ENCODE measurements at regions not wholly inside any gene's neighbourhood (a gene's known extent, or its start where the extent isn't known, plus 50 kb on each side); places are given as distances from the start of the nearest gene placed in this dataset.

DNA sequence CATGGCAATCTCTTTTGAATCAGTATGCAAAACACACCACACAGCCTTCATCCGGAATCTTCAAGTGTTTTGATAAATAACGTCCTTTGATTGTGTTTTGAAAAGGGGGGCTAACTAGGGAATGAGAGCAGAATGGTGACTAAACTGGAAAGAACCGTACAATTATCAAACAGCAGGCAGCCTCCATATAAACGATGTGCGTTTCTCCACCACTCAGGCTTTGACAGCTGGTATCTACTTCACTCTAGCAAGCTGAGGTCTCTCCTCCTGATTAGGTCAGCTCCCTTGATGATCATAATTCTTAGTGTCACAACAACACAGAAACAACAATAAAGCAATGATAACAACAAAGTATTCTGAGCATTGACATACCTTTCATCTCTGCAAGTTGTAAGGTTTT lies 465.9 kb downstream of the TUSC1 start:
- no peaks in the 10 kb centered on the region for H3K36me3 ChIP-seq (ENCODE audit: control insufficient read depth in 4 of 4, insufficient read depth in 4 of 4, low read length in 3 of 4)
- H3K4me1 ChIP-seq (ENCODE audit: control extremely low read depth in 1 of 4, control insufficient read depth in 4 of 4, insufficient read depth in 4 of 4, low read length in 3 of 4): no peaks in the 10 kb centered on the region
- no peaks in the 10 kb centered on the region for H3K27me3 ChIP-seq (replicated peaks in 2 of 5; ENCODE audit: control insufficient read depth in 4 of 5, insufficient read depth in 5 of 5, low read length in 4 of 5)
- ChIA-PET CTCF (no interaction called here), POLR2A (no interaction called here)
- no peak overlapping the region for H3K4me3 ChIP-seq (ENCODE audit: control insufficient read depth in 1 of 7, extremely low read depth in 1 of 7, insufficient read depth in 4 of 7, low read depth in 2 of 7, low read length in 6 of 7)
- DNase-seq: no peak
- H3K27ac ChIP-seq (ENCODE audit: insufficient read depth in 1 of 2, low read depth in 1 of 2, low read length in 2 of 2, poor library complexity in 1 of 2, severe bottlenecking in 2 of 2): no peak overlapping the region
- H3K9me3 ChIP-seq (ENCODE audit: control extremely low read depth in 1 of 5, control insufficient read depth in 4 of 5, insufficient read depth in 2 of 5, low read depth in 1 of 5, low read length in 4 of 5): no peaks in the 10 kb centered on the region
- WGBS (ENCODE audit: insufficient coverage): 93% methylated on average over 3 of the region's 5 CpGs

GRCh38 chr9:25207402-25208195 lies 470.6 kb downstream of the TUSC1 start:
- CTCF ChIA-PET: no interaction called here
- H3K4me3 ChIP-seq (ENCODE audit: control insufficient read depth in 1 of 7, extremely low read depth in 1 of 7, insufficient read depth in 4 of 7, low read depth in 2 of 7, low read length in 6 of 7): no peak overlapping the region

DNA sequence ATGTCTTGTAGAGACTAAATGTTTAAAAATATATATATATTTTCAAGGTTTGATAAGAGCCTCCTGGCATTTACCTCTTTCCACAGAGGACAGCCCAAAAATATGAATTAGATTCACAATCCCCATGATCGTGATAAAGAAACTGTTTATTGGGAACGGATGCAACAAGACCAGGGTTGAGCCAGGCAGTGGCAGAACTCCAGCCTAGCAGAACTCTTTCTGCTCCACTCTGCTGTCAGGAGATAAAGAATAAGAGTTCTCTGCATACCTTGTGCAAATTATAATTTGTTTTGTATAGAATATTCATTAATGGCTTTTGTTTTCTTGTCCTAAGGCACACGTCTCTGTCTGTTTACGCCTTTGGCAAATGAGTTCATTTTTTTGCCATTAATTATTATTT lies 472.2 kb downstream of the TUSC1 start:
- 92% methylated on average over 2 of the region's 4 CpGs for WGBS (ENCODE audit: insufficient coverage)
- H3K27ac ChIP-seq (ENCODE audit: insufficient read depth in 1 of 2, low read depth in 1 of 2, low read length in 2 of 2, poor library complexity in 1 of 2, severe bottlenecking in 2 of 2): no peak overlapping the region
- H3K36me3 ChIP-seq (ENCODE audit: control insufficient read depth in 4 of 4, insufficient read depth in 4 of 4, low read length in 3 of 4): no peaks in the 10 kb centered on the region
- CTCF ChIA-PET: no interaction called here
- no peaks in the 10 kb centered on the region for H3K27me3 ChIP-seq (replicated peaks in 2 of 5; ENCODE audit: control insufficient read depth in 4 of 5, insufficient read depth in 5 of 5, low read length in 4 of 5)
- peaks cover 0 to 1% (median 0%) of the 10 kb centered on the region in 5 experiments for H3K9me3 ChIP-seq (ENCODE audit: control extremely low read depth in 1 of 5, control insufficient read depth in 4 of 5, insufficient read depth in 2 of 5, low read depth in 1 of 5, low read length in 4 of 5)
- H3K4me1 ChIP-seq (ENCODE audit: control extremely low read depth in 1 of 4, control insufficient read depth in 4 of 4, insufficient read depth in 4 of 4, low read length in 3 of 4): no peaks in the 10 kb centered on the region
- no peak for DNase-seq
- H3K4me3 ChIP-seq (ENCODE audit: control insufficient read depth in 1 of 7, extremely low read depth in 1 of 7, insufficient read depth in 4 of 7, low read depth in 2 of 7, low read length in 6 of 7): no peak overlapping the region
- POLR2A ChIA-PET: no interaction called here

More at GRCh38 chr9:25207402-25208195, 470.6 kb downstream of the TUSC1 start:
- Histone ChIP-seq H3K27me3 (replicated peaks in 2 of 5; ENCODE audit: control insufficient read depth in 4 of 5, insufficient read depth in 5 of 5, low read length in 4 of 5) (no peaks in the 10 kb centered on the region), H3K4me1 (ENCODE audit: control extremely low read depth in 1 of 4, control insufficient read depth in 4 of 4, insufficient read depth in 4 of 4, low read length in 3 of 4) (no peaks in the 10 kb centered on the region), H3K27ac (ENCODE audit: insufficient read depth in 1 of 2, low read depth in 1 of 2, low read length in 2 of 2, poor library complexity in 1 of 2, severe bottlenecking in 2 of 2) (no peak overlapping the region), H3K9me3 (ENCODE audit: control extremely low read depth in 1 of 5, control insufficient read depth in 4 of 5, insufficient read depth in 2 of 5, low read depth in 1 of 5, low read length in 4 of 5) (peaks cover 0 to 1% (median 0%) of the 10 kb centered on the region in 5 experiments), H3K36me3 (ENCODE audit: control insufficient read depth in 4 of 4, insufficient read depth in 4 of 4, low read length in 3 of 4) (no peaks in the 10 kb centered on the region)
- no peak for DNase-seq
- 96% methylated on average over 6 of the region's 6 CpGs for WGBS (ENCODE audit: insufficient coverage)
- POLR2A ChIA-PET: no interaction called here

DNA sequence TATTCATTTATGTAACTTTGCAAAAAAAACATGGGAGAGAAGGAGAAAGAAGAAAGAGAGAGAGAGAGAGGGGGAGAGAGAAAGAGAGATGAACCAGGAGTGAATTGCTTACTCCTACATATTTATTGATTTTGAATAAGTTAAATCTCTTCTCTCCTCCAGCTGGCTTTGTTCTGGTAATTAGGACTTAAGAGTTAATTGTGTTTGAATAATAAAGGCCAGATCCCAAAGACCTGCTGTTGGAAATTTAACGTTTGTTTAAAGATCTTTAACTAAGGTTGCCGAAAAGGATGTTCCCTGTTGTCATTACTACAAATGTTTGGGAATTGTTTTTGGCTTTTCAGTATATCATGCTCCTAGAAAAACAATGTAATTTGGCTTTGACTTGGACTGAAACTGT lies 473.0 kb downstream of the TUSC1 start:
- no peaks in the 10 kb centered on the region for H3K4me1 ChIP-seq (ENCODE audit: control extremely low read depth in 1 of 4, control insufficient read depth in 4 of 4, insufficient read depth in 4 of 4, low read length in 3 of 4)
- H3K27me3 ChIP-seq (replicated peaks in 2 of 5; ENCODE audit: control insufficient read depth in 4 of 5, insufficient read depth in 5 of 5, low read length in 4 of 5): no peaks in the 10 kb centered on the region
- no peaks in the 10 kb centered on the region for H3K36me3 ChIP-seq (ENCODE audit: control insufficient read depth in 4 of 4, insufficient read depth in 4 of 4, low read length in 3 of 4)
- WGBS (ENCODE audit: insufficient coverage): 45% methylated on average over 2 of the region's 2 CpGs
- no peak overlapping the region for H3K4me3 ChIP-seq (ENCODE audit: control insufficient read depth in 1 of 7, extremely low read depth in 1 of 7, insufficient read depth in 4 of 7, low read depth in 2 of 7, low read length in 6 of 7)
- CTCF ChIA-PET: no interaction called here
- no peak overlapping the region for H3K27ac ChIP-seq (ENCODE audit: insufficient read depth in 1 of 2, low read depth in 1 of 2, low read length in 2 of 2, poor library complexity in 1 of 2, severe bottlenecking in 2 of 2)
- no peak for DNase-seq
- POLR2A ChIA-PET: no interaction called here
- peaks cover 0 to 1% (median 0%) of the 10 kb centered on the region in 5 experiments for H3K9me3 ChIP-seq (ENCODE audit: control extremely low read depth in 1 of 5, control insufficient read depth in 4 of 5, insufficient read depth in 2 of 5, low read depth in 1 of 5, low read length in 4 of 5)

DNA sequence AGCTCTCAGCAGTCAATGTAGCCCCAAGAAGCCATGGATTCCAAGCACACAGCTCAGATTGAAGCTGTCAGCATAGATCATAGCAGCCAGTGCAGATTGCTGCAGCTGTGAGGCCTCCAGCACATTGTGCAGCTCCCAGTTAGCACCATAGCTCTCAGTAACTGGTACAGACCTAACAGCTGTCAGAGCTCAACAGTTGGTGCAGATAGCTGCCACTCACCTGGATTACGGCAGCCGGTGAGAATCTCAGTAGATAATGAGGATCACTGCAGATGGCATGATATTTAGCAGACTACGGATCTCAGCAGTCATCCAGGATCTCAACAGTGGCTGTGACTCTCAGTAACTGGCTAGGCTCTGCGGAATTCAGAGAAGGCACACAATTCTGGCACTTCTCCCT lies 500.4 kb downstream of the TUSC1 start:
- 96% methylated on average over 4 of the region's 4 CpGs for WGBS (ENCODE audit: insufficient coverage)
- CTCF ChIA-PET: no interaction called here
- Histone ChIP-seq H3K27ac (ENCODE audit: insufficient read depth in 1 of 2, low read depth in 1 of 2, low read length in 2 of 2, poor library complexity in 1 of 2, severe bottlenecking in 2 of 2) (no peak overlapping the region), H3K36me3 (ENCODE audit: control insufficient read depth in 4 of 4, insufficient read depth in 4 of 4, low read length in 3 of 4) (no peaks in the 10 kb centered on the region), H3K27me3 (replicated peaks in 2 of 5; ENCODE audit: control insufficient read depth in 4 of 5, insufficient read depth in 5 of 5, low read length in 4 of 5) (no peaks in the 10 kb centered on the region), H3K9me3 (ENCODE audit: control extremely low read depth in 1 of 5, control insufficient read depth in 4 of 5, insufficient read depth in 2 of 5, low read depth in 1 of 5, low read length in 4 of 5) (no peaks in the 10 kb centered on the region), H3K4me3 (ENCODE audit: control insufficient read depth in 1 of 7, extremely low read depth in 1 of 7, insufficient read depth in 4 of 7, low read depth in 2 of 7, low read length in 6 of 7) (no peak overlapping the region), H3K4me1 (ENCODE audit: control extremely low read depth in 1 of 4, control insufficient read depth in 4 of 4, insufficient read depth in 4 of 4, low read length in 3 of 4) (no peaks in the 10 kb centered on the region)
- POLR2A ChIA-PET: no interaction called here
- DNase-seq: no peak

DNA sequence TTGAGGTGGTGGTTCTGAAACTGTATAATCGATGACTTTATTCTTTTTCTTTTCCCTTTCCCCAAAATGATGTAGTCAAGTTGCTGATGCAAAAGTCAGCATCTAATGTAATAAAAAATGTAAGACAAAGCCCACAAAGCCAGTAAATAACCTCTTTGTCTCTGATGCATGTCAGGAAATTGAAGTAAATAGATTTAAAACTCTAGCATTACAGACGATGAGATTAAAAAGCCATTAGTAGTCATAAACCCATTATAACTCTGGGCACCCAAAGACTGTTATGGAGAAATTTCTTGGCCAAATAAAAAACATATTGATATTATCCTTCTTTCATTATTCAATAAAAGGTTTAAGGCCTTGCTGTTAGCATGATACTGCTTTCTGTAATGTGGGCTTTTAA lies 548.7 kb downstream of the TUSC1 start:
- WGBS (ENCODE audit: insufficient coverage): no CpG with 5 or more reads among the region's 2 CpGs
- Histone ChIP-seq H3K9me3 (ENCODE audit: control extremely low read depth in 1 of 5, control insufficient read depth in 4 of 5, insufficient read depth in 2 of 5, low read depth in 1 of 5, low read length in 4 of 5) (no peaks in the 10 kb centered on the region), H3K4me3 (ENCODE audit: control insufficient read depth in 1 of 7, extremely low read depth in 1 of 7, insufficient read depth in 4 of 7, low read depth in 2 of 7, low read length in 6 of 7) (no peak overlapping the region), H3K27ac (ENCODE audit: insufficient read depth in 1 of 2, low read depth in 1 of 2, low read length in 2 of 2, poor library complexity in 1 of 2, severe bottlenecking in 2 of 2) (no peak overlapping the region), H3K27me3 (replicated peaks in 2 of 5; ENCODE audit: control insufficient read depth in 4 of 5, insufficient read depth in 5 of 5, low read length in 4 of 5) (no peaks in the 10 kb centered on the region), H3K4me1 (ENCODE audit: control extremely low read depth in 1 of 4, control insufficient read depth in 4 of 4, insufficient read depth in 4 of 4, low read length in 3 of 4) (no peaks in the 10 kb centered on the region), H3K36me3 (ENCODE audit: control insufficient read depth in 4 of 4, insufficient read depth in 4 of 4, low read length in 3 of 4) (no peaks in the 10 kb centered on the region)
- ChIA-PET CTCF (no interaction called here), POLR2A (no interaction called here)
- no peak for DNase-seq

DNA sequence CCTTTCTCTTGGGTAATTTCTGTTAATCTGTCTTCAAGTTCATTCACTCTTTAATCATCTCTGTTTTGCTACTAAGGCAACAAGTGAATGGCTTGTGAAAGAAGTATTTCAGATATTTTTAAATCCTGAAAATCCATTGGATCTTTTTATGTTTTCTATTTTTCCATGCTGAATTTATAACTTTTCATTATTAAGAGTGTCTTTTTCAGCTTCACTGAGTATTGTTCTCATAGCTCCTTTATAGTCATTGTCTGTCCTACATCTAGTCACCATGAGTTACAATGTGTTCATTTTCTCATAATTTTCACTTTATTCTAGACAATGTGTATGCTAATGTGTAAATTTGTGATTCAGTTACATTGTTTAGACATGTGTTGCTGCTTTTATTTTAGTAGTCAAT lies 556.4 kb downstream of the TUSC1 start:
- CTCF ChIA-PET: no interaction called here
- no peak overlapping the region for H3K27ac ChIP-seq (ENCODE audit: insufficient read depth in 1 of 2, low read depth in 1 of 2, low read length in 2 of 2, poor library complexity in 1 of 2, severe bottlenecking in 2 of 2)
- POLR2A ChIA-PET: no interaction called here
- H3K36me3 ChIP-seq (ENCODE audit: control insufficient read depth in 4 of 4, insufficient read depth in 4 of 4, low read length in 3 of 4): no peaks in the 10 kb centered on the region
- DNase-seq: no peak
- H3K4me3 ChIP-seq (ENCODE audit: control insufficient read depth in 1 of 7, extremely low read depth in 1 of 7, insufficient read depth in 4 of 7, low read depth in 2 of 7, low read length in 6 of 7): no peak overlapping the region
- H3K9me3 ChIP-seq (ENCODE audit: control extremely low read depth in 1 of 5, control insufficient read depth in 4 of 5, insufficient read depth in 2 of 5, low read depth in 1 of 5, low read length in 4 of 5): no peaks in the 10 kb centered on the region
- no peaks in the 10 kb centered on the region for H3K27me3 ChIP-seq (replicated peaks in 2 of 5; ENCODE audit: control insufficient read depth in 4 of 5, insufficient read depth in 5 of 5, low read length in 4 of 5)
- no peaks in the 10 kb centered on the region for H3K4me1 ChIP-seq (ENCODE audit: control extremely low read depth in 1 of 4, control insufficient read depth in 4 of 4, insufficient read depth in 4 of 4, low read length in 3 of 4)

All from common myeloid progenitor, CD34-positive (primary cell).